NCI-H345 (cell line): ENCODE measurements at regions not wholly inside any gene's neighbourhood (a gene's known extent, or its start where the extent isn't known, plus 50 kb on each side); places are given as distances from the start of the nearest gene placed in this dataset.
"Not testable (repeated sequence)": the region's sequence is repeated elsewhere in the genome, so short reads cannot be mapped to it uniquely, and the experiment has no call there.

Source experiments
- DNase-seq: peaks from one replicate; lab custom pipeline; 2025; lab: John Stamatoyannopoulos, UW

- DNase-seq, result no peak
These were observed 652.2 kb downstream of the DACH1 start for GRCh38 chr13:71214821-71215220.

GRCh38 chr13:71214357-71214756 lies 652.6 kb downstream of the DACH1 start:
- no peak for DNase-seq

GRCh38 chr13:71213252-71213821 lies 653.7 kb downstream of the DACH1 start:
- DNase-seq, result no peak

- no peak for DNase-seq
These were observed 656.1 kb downstream of the DACH1 start for GRCh38 chr13:71210861-71211260.

- DNase-seq, result no peak
These were observed 657.8 kb downstream of the DACH1 start for GRCh38 chr13:71209217-71209616.

- DNase-seq, result not testable (repeated sequence)
These were observed 682.4 kb downstream of the DACH1 start for GRCh38 chr13:71184583-71184982.

GRCh38 chr13:71183352-71183751 lies 683.7 kb downstream of the DACH1 start:
- DNase-seq, result not testable (repeated sequence)

GRCh38 chr13:71171740-71172139 lies 695.3 kb downstream of the DACH1 start:
- DNase-seq, result no peak

GRCh38 chr13:71169180-71169579 lies 697.8 kb downstream of the DACH1 start:
- DNase-seq, result peak; percentile 11

- DNase-seq, result no peak
These were observed 710.5 kb downstream of the DACH1 start for GRCh38 chr13:71156550-71156949.

GRCh38 chr13:71149498-71150363 lies 717.3 kb downstream of the DACH1 start:
- DNase-seq, result peak; percentile 94

GRCh38 chr13:71149046-71149445 lies 718.0 kb downstream of the DACH1 start:
- peak; percentile 86 for DNase-seq

GRCh38 chr13:71148396-71148795 lies 718.6 kb downstream of the DACH1 start:
- no peak for DNase-seq

- DNase-seq, result no peak
These were observed 722.1 kb downstream of the DACH1 start for GRCh38 chr13:71144883-71145282.

- no peak for DNase-seq
These were observed 729.9 kb downstream of the DACH1 start for GRCh38 chr13:71137101-71137500.

GRCh38 chr13:71124230-71124629 lies 742.8 kb downstream of the DACH1 start:
- DNase-seq, result no peak

GRCh38 chr13:71118779-71119364 lies 748.1 kb downstream of the DACH1 start:
- DNase-seq, result no peak

- no peak for DNase-seq
These were observed 749.1 kb downstream of the DACH1 start for GRCh38 chr13:71117920-71118319.

GRCh38 chr13:71115301-71115700 lies 751.7 kb downstream of the DACH1 start:
- no peak for DNase-seq

GRCh38 chr13:71096421-71096820 lies 770.6 kb downstream of the DACH1 start:
- DNase-seq, result no peak

GRCh38 chr13:71090990-71091389 lies 776.0 kb downstream of the DACH1 start:
- peak; percentile 25 for DNase-seq

GRCh38 chr13:71089056-71089455 lies 777.9 kb downstream of the DACH1 start:
- DNase-seq, result no peak

GRCh38 chr13:71087432-71087831 lies 779.6 kb downstream of the DACH1 start:
- DNase-seq, result no peak
